NCI-H524 (cell line): ENCODE measurements at regions not wholly inside any gene's neighbourhood (a gene's known extent, or its start where the extent isn't known, plus 50 kb on each side); places are given as distances from the start of the nearest gene placed in this dataset.
"Not testable (repeated sequence)": the region's sequence is repeated elsewhere in the genome, so short reads cannot be mapped to it uniquely, and the experiment has no call there.

Experiments used
- DNase-seq, 2 experiments: peaks; one replicate each; lab custom pipeline; 2025; lab: John Stamatoyannopoulos, UW

GRCh38 chr4:53877096-53877495, 187.3 kb downstream of the CHIC2 start:
- DNase-seq: not testable (repeated sequence)

GRCh38 chr4:53866055-53866454, 198.3 kb downstream of the CHIC2 start:
- no peak for DNase-seq

DNA sequence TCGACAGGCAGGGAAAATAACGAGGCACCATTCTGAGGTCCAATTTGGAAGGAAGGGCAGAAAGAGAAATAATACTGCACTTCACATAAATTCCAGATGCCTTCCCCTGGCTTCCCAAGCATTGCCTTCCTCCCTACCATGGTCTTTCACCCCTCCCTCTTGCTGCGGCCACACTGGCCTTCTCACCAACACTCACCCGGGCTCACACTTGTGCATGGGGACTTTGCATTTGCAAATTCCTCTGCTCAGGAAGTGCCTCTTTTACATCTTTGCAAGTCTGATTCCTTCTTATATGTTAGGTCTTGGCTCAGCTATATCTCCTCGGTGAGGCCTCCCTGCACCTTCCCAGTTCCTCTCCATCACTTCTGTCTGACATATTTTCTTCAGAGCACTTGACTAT, 199.4 kb downstream of the CHIC2 start:
- no peak for DNase-seq

DNA sequence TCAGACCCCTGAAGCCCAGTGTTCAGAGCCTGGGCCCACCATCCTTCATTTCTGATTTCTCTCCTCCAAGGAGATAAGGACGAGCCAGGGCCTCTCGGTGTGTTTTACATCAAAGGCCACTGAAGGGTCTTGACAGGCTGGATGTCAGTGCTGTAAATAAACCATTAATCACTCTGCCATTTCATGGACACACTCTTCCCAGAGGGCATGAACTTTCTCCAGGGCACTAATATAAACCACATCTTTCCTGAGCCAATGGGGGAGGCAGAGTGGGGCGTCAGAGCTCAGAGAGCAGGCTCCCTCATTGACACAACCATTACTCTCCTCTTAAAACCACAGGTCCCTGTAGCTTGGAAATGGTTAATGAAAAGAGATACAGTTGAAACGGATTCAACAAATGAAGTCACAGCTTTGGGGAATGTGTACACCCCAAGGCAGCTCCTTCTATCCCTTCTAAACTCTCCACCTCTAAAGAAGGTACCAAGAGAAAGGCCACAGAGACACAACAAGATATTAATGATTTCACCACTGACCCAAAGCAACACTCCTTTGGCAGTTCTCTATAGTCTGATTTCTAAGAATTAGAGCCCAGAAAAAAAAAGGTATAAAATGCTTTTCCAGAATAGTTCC, 200.6 kb downstream of the CHIC2 start:
- DNase-seq: no peak

DNA sequence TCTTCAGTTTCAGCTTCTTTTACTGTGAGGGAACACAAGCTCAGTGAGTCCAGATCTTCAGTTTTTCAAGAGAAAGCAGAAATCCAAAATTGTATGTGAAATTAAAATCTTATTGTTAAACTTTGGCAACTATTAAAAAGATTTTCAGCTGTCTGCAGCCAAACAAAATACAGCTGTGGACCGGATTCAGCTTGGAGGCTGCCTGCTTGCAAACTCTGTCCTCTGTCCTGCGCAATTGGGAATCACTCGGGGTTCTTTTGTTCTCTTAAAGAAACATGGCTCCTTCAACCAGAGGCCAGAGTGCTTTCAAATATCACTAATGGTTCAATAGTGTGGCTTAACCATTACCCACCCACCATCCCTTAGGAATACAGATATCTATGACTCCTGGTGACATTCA, 201.2 kb downstream of the CHIC2 start:
- no peak for DNase-seq

- no peak for DNase-seq
Measured at GRCh38 chr4:53861856-53862610, 202.4 kb downstream of the CHIC2 start.

- no peak for DNase-seq
Measured at GRCh38 chr4:53859305-53859704, 205.1 kb downstream of the CHIC2 start.

GRCh38 chr4:53858744-53859143, 205.7 kb downstream of the CHIC2 start:
- no peak for DNase-seq

- no peak for DNase-seq
Measured at GRCh38 chr4:53855581-53856250, 208.7 kb downstream of the CHIC2 start.

DNA sequence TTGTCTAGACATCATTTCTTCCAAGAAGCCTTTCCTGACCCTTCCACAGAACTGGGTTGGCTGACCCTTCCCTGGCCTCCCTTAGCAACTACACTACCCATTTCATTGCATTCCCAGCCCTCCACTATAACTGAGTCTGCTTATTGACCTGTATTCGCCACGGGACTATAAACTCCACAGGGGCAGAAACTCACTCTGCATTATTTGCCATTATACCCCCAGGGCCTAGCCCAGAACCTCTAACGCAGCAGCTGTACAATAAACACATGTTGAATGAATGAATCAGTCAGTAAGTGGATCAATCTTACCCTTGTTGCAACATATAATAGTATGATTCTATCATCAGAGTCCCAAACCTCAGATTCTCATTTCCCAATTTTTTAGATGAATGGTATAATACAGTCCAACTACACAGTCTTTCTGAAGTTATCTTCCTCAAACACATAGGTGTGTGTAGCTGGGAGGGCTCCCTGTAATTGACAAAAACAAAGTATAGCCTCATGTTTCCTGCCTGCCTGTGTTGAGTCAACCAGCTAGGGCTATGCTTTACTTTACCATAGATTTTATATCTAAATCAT, 209.3 kb downstream of the CHIC2 start:
- DNase-seq: no peak

- DNase-seq: no peak
Measured at GRCh38 chr4:53852343-53852742, 212.1 kb downstream of the CHIC2 start.

DNA sequence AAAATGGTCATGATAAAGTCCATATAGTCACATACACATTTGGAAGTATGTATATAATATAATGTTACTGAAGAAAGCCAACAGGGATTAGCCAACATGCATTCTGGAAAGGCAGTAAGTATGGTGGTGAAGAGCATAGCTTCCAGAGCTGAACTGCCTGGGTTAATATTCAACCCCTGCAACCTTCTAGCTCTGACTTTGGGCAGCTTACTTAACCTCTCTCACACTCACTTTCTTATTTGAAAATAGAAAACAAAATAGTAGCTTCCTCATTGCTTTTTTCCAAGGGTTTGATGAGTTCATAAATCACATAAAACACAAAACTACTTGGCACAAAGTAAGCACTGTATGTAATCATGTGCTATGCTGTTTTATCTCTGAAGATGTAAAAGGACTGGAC, 216.4 kb downstream of the CHIC2 start:
- no peak for DNase-seq

DNA sequence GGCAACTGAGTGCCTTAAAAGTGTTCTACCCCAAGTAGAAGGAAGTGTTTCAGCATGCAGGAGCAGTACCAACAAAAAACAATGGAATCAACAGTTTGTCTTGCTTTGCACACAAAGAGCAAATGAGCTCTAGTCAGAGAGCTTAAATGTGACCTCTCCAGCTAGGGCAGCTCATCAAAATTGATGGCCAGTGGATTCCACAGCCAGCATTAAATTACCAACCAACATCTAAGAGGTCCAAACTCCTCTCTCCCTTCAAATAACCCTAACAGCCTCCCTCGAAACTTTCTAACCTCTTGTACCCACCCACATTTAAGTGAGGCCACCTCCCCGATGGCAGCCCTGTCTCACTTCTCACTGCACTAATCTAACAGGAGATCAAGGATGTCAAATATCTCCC, 219.9 kb downstream of the CHIC2 start:
- DNase-seq: no peak

DNA sequence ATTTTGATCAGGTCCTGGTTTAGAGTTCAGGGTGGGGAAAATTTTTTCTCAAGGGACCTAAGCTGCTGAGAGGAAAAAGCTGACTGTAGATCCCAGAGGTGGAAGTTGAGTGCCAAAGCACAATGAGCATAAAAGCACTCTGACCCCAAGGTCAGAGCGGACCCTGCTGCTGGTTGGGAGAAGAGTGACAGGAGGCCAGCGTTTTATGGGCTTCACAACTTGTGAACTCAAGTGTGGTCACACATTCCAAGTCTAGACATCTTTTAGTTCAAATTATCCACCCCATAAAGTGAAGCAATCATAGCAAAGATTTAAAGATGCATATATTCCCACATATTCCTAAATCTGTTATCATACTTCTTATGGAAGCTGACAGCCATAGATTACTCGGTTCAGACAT, 220.3 kb downstream of the CHIC2 start:
- DNase-seq: no peak

- DNase-seq: no peak
Measured at GRCh38 chr4:53841711-53842110, 222.7 kb downstream of the CHIC2 start.

GRCh38 chr4:53840643-53841042, 223.8 kb downstream of the CHIC2 start:
- DNase-seq: no peak

GRCh38 chr4:53833302-53834003, 231.0 kb downstream of the CHIC2 start:
- DNase-seq: not testable (repeated sequence)

DNA sequence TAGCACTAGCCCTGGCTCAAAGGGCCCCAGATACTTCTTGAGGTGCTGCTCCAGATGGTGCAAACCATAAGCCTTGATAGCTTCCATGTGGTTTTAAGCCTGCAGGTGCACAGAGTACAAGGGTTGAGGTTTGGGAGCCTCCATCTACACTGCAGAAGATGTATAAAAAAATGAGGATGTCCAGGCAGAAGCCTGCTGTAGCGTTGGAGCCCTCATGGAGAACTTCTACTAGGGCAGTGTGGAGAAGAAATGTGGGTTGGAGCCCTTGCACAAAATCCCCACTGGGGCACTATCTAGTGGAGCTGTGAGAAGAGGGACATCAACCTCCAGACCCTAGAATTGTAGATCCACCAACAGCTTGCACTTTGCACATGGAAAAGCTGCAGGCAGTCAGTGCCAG, 231.9 kb downstream of the CHIC2 start:
- no peak for DNase-seq

- no peak for DNase-seq
Measured at GRCh38 chr4:53830511-53830910, 233.9 kb downstream of the CHIC2 start.

- no peak for DNase-seq
Measured at GRCh38 chr4:53821179-53821851, 230.0 kb upstream of the LNX1 start.

- DNase-seq: no peak
Measured at GRCh38 chr4:53818104-53818503, 226.8 kb upstream of the LNX1 start.

- DNase-seq: no peak
Measured at GRCh38 chr4:53816561-53816960, 225.3 kb upstream of the LNX1 start.
